ENCODE measurements at regions not wholly inside any gene's neighbourhood (a gene's known extent, or its start where the extent isn't known, plus 50 kb on each side); places are given as distances from the start of the nearest gene placed in this dataset.

DNA sequence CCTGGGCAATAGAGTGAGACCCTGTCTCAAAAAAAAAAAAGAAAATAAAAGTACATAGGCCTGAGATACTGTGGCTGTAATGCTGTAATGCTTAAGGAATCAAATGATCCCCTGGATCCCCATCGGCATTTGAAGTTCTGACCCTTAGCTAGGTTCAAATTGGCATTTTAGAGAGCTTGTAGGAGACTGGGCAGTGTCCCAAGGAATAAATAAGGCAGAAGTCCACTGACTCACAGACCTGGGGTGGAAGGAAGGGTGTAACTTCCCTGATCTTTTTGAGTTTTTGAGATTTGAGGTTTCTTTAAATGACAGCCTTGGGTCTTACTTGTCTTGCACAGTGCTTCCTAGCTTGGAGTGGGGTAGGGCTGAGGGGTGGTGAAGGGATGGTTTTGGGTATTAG, 553.7 kb downstream of the SLC4A3 start:
- no peak for DNase-seq

DNA sequence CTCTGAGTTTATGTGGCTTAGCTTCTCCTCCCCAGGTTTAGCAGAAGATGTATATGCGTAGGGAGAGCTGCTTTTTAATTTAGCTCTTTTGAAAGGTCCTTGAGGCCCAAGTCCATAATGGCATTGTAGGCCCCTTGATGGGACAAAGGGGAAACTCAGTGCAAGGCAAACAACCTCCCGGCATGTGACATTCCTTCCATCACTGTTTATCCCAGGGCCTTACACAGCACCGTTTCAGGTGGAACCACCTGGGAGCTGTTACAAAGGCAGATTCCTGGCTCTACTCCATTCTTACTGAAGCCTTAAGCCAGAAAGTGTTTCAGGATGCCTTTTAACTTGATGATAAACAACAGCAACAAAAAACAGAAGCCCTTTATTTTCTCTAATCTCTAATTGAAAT, 555.4 kb downstream of the SLC4A3 start:
- no peak for DNase-seq

DNA sequence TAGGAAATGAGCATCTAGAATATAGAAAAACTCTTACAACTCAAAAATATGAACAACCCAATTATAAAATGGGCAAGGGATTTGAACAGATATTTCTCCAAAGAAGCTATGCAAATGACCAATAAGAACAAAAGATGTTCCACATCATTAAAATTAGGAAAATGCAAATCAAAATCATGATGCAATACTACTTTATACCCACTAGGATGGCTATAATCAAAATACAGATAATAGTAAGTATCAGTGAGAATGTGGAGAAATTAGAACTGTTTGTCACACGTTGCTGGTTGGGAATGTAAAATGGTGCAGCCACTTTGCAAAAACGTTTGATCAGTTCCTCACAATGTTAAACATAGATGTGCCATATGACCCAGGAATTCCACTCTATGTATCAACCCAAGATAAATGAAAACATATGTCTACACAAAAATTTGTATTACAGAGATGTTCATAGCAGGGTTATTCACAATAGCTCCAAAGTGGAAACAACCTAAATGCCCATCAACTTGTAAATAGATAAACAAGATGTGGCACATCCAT, 558.4 kb downstream of the SLC4A3 start:
- no peak for DNase-seq

DNA sequence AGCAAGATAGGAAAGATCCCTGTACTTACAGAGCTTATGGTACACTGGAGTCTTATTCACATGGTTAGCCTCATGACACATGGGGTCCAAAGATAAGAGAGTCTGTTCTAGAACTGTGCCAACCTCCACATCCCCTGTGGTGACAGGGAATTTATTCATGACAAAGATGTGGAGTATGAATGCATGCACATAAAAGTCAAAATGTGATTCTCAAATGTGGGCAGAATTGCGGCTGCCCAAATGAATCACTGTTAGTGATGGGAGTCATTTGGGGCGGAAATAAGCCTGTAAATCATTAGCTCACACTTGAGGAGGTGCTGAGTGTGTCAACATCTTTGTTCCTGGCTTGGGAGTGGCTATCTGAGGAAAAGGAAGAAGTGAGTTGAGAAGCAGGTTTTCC, 560.6 kb downstream of the SLC4A3 start:
- DNase-seq, result peak; percentile 57

DNA sequence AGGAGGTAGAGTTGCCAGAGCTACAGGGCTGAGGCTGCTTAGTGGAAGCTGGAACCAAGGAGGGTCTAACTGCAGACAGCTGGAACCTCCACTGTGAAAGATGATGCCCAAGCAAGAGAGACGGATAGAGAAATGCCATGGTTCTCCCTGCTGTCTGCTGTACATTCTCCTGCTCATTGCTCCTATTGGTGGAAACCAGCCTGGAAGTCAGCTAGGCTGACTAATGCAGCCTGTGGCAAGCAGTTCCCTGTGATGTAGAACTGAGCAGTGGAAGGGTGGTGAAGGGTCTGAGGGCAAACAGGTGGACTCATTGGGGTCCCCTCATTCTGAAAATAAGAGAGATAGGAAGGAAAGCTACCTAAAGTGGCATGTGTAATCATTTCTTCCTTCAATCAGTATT, 563.6 kb downstream of the SLC4A3 start:
- DNase-seq, result no peak

DNA sequence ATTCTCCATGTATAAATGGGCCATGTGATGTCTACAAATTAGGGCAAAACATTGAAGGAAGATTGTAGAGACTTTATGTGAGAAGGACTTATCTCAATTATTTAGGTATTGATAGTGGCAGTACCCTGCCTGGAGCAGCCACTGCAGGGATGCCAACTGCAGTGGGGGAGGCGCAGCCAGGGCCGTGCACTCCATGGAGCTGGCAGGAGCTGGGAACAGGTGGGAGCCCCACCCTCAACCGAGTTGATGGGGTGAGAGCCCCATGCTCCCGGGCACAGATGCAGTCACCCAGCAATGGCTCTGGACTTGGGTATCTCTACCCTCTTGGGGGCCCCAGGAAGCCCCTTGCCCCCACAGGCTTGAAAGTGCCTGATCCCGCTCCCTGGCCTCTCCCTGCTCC, 564.3 kb downstream of the SLC4A3 start:
- DNase-seq, result no peak

DNA sequence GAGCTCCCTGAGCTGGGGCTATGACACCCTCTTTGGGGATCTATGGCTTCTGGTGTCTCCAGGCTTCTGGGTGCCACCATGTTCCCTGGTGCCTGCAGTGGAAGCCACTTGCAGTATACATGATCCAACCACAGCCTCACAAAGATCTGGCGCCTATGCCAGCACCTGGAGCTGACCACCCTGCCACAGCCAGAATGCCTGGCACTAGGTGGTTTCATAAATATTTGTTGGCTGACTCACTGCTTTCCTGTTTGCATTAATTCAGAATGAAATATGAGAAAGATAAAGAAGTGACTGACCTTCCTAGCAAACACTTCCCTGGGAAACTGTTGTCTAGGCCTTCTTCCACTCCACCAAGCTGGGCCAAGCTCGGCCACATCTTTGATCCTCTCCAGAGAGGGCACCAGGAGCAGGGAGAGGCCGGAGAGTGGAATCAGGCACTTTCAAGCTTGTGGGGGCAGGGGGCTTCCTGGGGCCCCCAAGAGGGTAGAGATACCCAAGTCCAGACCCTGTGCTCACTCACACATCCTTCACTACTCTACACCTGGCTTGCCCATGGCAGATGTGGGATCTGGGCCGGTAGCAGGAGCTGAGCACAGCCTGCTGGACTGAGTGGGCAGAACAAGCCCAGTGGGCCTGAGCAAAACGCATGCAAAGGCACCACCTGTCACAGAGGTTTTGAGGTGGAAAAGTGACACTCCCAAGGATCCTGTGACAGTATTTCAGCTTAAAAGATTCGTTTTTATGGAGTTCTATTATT, 565.7 kb downstream of the SLC4A3 start:
- no peak for DNase-seq

DNA sequence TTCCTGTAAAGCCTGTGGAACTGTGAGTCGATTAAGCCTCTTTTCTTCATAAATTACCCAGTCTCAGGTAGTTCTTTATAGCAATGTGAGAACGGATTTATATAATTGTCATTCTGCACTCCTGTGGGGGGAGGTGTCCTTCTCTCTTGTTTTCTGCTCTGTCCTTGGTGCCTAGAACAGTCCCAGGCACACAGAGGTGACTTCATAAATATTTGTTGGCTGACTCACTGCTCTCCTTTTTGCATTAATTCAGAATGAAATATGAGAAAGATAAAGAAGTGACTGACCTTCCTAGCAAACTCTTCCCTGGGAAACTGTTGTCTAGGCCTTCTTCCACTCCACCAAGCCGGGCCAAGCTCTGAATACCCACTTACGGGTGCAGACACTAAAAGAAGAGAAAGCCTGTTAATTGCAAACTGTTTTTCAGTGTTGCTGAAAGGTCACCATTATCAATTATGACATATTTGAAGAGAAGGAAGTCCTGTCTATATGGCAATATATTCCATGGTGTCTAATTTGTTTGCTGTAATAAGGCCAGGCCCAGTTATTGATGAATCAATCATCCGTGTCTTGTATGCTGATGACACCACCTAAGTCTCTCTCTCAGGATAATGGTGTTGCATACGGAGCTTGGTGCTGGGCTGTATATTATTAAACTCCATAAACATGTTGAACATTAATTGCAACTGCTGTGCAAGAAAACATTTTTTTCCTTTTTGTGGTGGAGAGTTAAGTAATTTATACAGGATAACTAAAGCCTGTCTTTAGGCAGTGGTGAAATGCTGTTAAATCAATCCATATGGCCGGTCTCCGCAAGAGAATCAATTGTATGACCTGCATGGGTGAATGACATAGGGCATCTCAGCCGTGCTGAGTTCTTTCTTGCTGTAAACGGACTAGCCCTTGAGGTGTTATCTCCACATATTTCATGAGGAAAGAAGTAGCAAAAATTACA, 567.5 kb downstream of the SLC4A3 start:
- DNase-seq, result no peak

DNA sequence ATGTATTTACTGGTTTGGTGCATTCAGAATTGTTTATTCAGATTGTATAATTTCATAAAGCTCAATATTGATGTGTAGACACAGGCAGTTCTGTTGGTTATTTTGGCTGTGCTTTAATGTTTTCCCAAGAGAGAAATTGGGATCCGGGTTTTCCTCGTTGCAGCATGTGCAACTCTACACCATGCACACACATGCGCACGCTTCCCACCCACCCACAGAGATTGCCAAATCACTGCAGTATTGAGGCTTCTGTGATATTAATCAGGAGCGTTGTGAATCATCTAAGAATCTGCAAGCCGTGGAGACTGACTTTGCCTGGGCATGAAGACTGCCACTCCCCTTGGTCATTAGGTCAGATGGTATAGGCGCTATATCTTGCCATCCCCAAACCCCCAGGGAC, 571.5 kb downstream of the SLC4A3 start:
- DNase-seq, result peak; percentile 57

DNA sequence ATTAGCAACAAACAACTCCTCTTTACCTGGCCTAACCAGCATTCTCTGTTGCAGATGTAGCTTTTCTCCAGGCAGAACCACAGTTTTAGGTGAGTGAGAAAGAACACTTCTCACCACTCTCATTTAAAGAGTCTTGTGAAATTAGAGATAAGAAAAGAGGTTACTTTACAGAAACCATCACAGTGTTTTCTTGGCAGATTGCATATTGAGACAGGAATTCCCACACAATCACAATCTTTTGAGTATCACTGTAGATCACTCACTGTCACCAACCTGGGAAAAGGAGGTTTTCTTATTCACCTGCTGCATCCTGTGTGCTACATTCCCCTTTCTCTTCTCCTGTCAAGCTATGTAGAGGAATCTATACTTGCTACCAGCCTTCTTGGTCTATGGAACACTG, 574.6 kb downstream of the SLC4A3 start:
- DNase-seq, result no peak

DNA sequence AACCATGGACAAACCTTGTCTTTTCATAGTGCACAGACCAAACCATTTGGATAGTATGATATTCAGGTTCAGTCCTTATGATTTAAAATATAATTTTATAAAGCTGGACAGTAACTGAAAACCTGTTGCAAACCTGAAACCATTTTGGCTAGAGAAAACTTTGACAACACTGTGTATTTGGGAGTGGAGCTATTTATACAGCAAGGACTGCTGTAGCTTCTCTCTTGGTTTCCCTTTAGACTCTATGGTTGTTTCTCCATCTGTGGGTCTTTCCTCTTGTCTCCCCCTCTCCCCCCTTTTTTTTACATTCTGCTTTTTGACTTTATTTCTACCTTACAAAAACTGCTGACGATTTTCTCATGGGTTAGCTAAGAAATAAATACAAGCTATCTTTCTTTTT, 581.7 kb downstream of the SLC4A3 start:
- no peak for DNase-seq

DNA sequence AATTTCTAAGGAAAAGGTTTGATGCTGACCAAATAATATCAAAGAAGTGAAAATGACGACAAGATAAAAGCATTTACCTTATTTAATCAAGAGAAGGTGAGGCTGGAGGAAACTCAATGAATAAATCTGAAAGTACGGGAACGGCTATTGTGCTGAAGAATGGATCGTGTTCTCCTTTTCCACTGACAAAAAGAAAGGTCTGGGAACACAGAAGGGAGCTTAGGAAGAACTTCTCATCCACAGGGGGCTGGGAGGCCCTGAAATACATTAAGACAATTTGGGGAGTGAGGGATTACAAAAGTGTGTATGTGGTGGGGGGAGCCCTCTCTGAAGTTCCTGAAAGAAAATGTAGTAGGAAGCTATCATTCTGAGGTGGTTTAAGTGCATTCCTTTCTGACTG, 582.3 kb downstream of the SLC4A3 start:
- DNase-seq, result no peak

DNA sequence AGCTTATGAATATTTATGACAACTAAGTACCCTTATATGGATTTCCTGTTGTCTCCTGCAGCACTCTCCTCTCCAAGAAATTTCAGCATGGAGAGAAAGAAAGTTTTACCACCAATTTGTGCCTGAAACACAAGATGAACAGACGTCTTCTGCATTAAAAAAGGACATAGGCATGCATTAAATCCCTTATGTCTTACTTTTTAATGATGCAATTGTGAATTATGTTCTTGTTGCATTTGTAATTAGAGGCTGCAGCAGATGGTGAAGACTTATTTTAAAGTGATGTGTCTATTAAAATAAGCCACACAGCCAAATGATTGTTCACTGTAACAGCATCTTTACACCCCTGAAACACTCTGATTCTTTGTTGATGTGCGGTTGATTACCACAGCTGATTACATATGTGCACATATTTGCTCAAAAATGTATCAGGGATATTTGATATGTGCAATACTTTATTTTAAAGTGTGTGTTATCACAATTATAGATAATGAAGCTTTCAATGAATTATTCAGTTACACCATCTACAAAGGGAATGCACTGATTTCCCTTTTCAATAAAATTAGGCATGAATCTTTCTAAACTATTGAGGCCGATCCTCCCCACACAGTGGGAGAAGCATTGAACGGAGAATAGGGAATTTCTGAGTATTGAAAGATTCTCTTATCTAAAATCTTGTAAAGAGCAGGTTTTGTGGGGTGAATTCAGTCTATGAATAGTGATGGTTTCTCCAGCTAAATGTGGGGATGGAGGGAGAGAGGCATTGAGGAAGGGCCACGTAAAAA, 585.1 kb downstream of the SLC4A3 start:
- DNase-seq, result no peak

DNA sequence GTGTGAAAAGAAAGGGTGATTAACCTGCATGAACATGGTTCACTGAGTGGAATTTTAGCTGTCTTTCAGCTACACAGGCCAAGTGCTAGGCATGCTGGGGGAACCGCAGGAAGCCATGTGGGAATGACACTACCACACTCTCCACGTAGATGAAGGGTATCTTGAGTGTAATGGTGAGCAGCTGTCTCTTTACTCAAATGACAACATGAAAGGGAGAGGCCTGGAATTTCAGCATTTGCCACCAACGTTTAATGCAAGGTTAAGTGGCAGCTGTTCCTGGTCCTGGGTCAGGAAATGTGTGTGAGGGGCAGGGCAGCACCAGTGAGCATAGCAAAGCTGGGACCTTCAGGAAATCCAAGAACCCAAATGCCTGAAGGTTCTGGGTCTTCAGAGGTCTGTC, 588.4 kb downstream of the SLC4A3 start:
- no peak for DNase-seq

DNA sequence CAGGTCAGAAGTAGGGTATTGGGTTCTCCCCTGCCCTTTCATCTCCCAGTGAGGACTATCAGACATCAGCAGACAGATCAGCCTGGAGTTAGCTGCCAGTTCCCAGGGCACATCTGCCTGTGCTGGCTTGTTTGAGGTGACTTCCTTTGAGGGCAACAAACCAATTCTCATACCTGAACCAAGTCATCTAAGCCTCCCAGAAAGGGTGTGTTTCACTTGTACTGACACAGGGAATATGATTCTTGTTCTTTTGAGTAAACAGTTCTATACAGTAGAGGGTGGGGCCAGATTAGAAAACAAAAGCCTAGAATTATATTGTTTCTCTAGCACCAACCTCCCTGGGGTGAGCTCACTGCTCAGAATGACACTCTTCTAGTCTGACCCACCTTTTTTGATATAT, 591.9 kb downstream of the SLC4A3 start:
- DNase-seq, result no peak

DNA sequence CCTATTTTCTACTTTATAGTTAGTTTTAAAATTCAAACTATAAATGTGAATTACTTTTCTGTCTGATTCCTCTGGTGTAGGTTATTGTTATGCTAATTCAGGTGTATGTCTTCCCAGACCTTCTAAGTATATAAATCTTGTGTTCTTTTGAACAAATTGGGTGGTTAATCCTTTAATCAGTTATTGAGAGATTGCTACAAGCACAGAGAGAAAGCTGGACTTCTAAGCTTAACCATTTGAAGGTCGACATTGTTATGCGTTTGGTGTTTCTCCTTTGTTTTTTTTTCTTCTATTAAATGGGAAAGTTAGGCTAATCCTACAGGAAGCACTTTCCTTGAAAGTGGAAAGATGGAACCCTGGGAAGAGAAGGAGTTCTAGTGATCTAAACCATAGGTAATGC, 592.6 kb downstream of the SLC4A3 start:
- DNase-seq, result no peak

DNA sequence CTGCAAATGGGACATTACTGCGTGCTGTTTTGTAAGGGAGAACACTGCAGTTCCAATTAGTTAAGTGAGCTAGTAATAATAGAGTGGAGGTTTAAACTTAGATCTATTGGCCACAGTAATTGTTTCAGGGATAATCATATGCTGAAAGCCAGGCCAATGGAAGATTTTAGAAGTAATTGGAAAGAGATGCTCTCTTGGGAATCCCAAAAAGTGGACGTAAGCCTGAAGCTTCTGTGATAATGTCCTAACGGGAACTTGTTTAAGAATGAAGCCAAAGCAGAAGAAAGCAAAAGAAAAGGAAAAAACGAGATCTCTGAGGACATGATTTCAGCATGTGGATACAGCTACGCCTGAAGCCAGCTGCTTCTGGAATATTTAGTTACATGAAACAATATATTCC, 594.6 kb downstream of the SLC4A3 start:
- no peak for DNase-seq

DNA sequence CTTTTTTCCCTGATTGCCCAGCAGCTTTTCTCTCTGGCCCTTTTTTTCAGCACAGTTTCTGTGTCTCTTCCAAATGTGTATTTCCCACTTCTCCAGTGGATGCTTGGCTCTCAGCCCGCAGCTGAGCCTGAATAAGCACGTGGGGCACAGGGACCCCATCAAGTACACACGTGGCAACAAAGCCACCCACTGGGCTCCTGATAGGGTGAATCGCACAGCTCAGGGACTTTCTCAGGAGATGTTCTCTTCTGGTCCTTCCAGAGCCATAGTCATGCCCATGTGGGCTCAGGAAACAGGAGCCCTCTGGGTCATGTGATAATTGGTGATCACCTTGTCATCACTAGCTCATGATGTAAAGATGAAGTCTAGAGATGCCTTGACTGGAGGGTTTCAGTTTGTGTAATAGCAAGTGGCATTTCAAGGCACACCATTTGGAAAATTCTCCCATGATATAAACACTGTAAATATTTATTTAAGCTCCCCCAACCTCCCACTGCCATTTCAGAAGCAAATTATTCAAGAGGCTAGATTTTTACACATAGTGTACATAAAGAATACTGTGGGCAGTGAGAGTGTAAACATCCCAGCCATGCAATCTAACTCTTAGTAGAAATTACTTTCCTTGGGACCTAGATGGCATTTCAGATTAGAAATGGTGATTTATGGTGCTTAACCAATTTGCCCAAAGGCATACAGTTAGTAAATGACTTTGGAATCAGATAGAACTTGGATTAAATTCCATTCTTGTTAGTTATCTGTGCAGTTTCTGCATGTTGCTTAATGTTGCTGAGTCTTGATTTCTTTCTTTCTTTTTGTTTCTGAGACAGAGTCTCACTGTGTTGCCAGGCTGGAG, 597.5 kb downstream of the SLC4A3 start:
- DNase-seq, result peak; percentile 59

DNA sequence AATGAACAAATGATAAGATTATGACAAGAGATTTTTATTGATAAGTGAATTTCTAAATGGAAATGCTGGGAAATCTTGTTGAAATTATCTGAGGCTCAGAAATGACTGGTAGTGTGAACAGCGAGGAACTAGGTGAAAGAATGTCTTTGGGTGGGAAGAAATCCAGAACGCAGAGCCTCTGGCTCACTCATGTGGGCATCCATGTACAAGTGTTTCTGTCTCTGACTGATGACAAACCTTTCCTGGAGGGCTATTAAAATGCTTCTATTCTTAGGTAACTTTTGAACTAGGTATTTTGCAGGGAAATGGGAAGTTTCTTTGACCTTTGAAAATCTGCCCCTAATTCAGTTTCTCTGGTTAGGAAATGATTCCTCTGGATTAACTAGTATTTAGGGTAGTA, 598.6 kb downstream of the SLC4A3 start:
- no peak for DNase-seq

DNA sequence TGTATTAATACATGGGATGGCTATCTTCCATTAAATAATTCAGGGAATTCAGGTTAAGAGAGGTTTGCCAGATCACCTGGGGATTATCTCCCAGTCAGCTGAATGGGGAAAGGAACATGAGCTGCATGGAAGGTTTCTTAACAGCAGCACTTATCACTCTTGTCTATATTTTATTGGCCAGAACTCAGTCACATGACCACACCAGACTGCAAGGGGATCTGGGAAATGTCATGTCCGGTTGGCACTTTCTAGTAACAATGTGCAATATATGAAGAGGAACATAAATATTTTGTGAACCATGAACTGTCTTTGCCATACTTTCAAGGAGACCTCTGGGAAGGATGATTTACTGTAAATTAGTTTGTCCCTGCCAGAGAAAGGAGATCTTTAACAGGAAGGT, 599.1 kb downstream of the SLC4A3 start:
- DNase-seq, result no peak

DNA sequence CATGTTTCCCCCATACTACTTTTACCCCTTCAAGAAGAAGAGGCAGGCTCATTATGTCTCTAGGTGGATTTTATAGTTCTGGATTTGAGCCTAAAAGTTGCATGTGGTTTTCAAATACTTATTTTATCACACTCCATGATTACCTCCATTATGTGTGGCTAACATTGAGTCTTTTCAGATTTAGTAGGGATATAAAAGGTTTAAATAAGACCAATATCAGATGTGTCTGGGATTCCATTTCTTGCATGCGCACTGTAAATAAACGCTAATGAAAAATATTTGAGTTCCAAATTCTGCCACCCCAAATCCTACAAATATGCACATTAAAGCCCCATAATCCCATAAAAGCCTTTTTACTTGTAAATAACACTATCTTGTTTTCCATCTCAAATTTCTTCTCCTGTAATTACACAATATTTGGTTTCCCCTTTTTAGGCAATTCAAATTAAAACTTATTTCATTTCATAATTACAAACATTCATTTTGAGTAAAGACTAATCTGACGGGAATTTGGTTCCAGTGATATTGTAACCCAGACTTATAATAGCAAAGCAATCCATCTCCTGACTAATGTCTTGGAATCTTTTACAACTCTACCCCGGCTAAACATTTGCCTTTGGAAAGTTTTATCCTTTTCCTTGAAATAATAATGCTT, 600.0 kb downstream of the SLC4A3 start:
- peak; percentile 86 for DNase-seq

Measured in HCEC 1CT (cell line).